ENCODE measurements at regions not wholly inside any gene's neighbourhood (a gene's known extent, or its start where the extent isn't known, plus 50 kb on each side); places are given as distances from the start of the nearest gene placed in this dataset.

- Histone ChIP-seq H2AFZ (ENCODE audit: control insufficient read depth, low read length) (no peak overlapping the region), H3K4me1 (ENCODE audit: control insufficient read depth, extremely low read depth, insufficient read depth, low read length) (no peaks in the 10 kb centered on the region), H3K4me3 (ENCODE audit: control insufficient read depth in 2 of 3, extremely low read depth in 1 of 3, insufficient read depth in 2 of 3, low read depth in 1 of 3, low read length in 3 of 3) (no peak overlapping the region), H3K9me3 (ENCODE audit: control insufficient read depth, low read depth, low read length) (no peaks in the 10 kb centered on the region), H3K4me2 (ENCODE audit: control insufficient read depth, extremely low read depth, insufficient read depth, low read depth, low read length) (no peak overlapping the region), H3K27me3 (ENCODE audit: control insufficient read depth, extremely low read depth, insufficient read depth, low read length) (no peaks in the 10 kb centered on the region), H3K79me2 (ENCODE audit: control insufficient read depth, insufficient read depth, low read length) (no peaks in the 10 kb centered on the region), H3K36me3 (ENCODE audit: control insufficient read depth in 2 of 2, extremely low read depth in 1 of 2, insufficient read depth in 2 of 2, low read length in 2 of 2) (no peaks in the 10 kb centered on the region), H3K27ac (ENCODE audit: control insufficient read depth, insufficient read depth, low read length) (no peak overlapping the region), H3K9ac (ENCODE audit: control insufficient read depth, extremely low read depth, insufficient read depth, low read length) (no peak overlapping the region), H4K20me1 (ENCODE audit: control insufficient read depth, extremely low read depth, insufficient read depth, low read length) (no peaks in the 10 kb centered on the region), H3K9me1 (ENCODE audit: control insufficient read depth, extremely low read depth, insufficient read depth, low read length) (no peaks in the 10 kb centered on the region)
- FAIRE-seq (no peak), DNase-seq (ENCODE audit: low read depth, low spot score) (no peak)
- dilution Hi-C loops (cut with MboI; ENCODE audit: extremely low pct_ligation_motif_present, low sequenced_read_pairs) = no loop called here
- TF ChIP-seq EZH2 (IDR thresholded peaks at IDR 0.05; ENCODE audit: low read length) (no peak), CTCF (optimal IDR thresholded peaks at IDR 0.05 in 1 of 3, IDR thresholded peaks at IDR 0.05 in 1 of 3, conservative IDR thresholded peaks at IDR 0.05 in 1 of 3; ENCODE audit: extremely low read depth in 1 of 3, insufficient read depth in 2 of 3, low read length in 3 of 3) (no peak)
These were observed 169.3 kb downstream of the TMEM200C start for GRCh38 chr18:5726011-5726410.

- Histone ChIP-seq H3K4me1 (ENCODE audit: control insufficient read depth, extremely low read depth, insufficient read depth, low read length) (no peaks in the 10 kb centered on the region), H3K79me2 (ENCODE audit: control insufficient read depth, insufficient read depth, low read length) (no peaks in the 10 kb centered on the region), H3K27ac (ENCODE audit: control insufficient read depth, insufficient read depth, low read length) (no peak overlapping the region), H2AFZ (ENCODE audit: control insufficient read depth, low read length) (no peak overlapping the region), H3K4me3 (ENCODE audit: control insufficient read depth in 2 of 3, extremely low read depth in 1 of 3, insufficient read depth in 2 of 3, low read depth in 1 of 3, low read length in 3 of 3) (no peak overlapping the region), H3K9me3 (ENCODE audit: control insufficient read depth, low read depth, low read length) (no peaks in the 10 kb centered on the region), H3K9me1 (ENCODE audit: control insufficient read depth, extremely low read depth, insufficient read depth, low read length) (no peaks in the 10 kb centered on the region), H3K36me3 (ENCODE audit: control insufficient read depth in 2 of 2, extremely low read depth in 1 of 2, insufficient read depth in 2 of 2, low read length in 2 of 2) (no peaks in the 10 kb centered on the region), H3K4me2 (ENCODE audit: control insufficient read depth, extremely low read depth, insufficient read depth, low read depth, low read length) (no peak overlapping the region), H4K20me1 (ENCODE audit: control insufficient read depth, extremely low read depth, insufficient read depth, low read length) (no peaks in the 10 kb centered on the region), H3K9ac (ENCODE audit: control insufficient read depth, extremely low read depth, insufficient read depth, low read length) (no peak overlapping the region), H3K27me3 (ENCODE audit: control insufficient read depth, extremely low read depth, insufficient read depth, low read length) (no peaks in the 10 kb centered on the region)
- TF ChIP-seq CTCF (optimal IDR thresholded peaks at IDR 0.05 in 1 of 3, IDR thresholded peaks at IDR 0.05 in 1 of 3, conservative IDR thresholded peaks at IDR 0.05 in 1 of 3; ENCODE audit: extremely low read depth in 1 of 3, insufficient read depth in 2 of 3, low read length in 3 of 3) = no peak
- dilution Hi-C loops (cut with MboI; ENCODE audit: extremely low pct_ligation_motif_present, low sequenced_read_pairs) = no loop called here
- FAIRE-seq (no peak), DNase-seq (ENCODE audit: low read depth, low spot score) (no peak)
These were observed 173.4 kb downstream of the TMEM200C start for GRCh38 chr18:5721924-5722323.

All from keratinocyte (primary cell).